Sigmoid colon (tissue), 6 donors: ENCODE measurements at regions not wholly inside any gene's neighbourhood (a gene's known extent, or its start where the extent isn't known, plus 50 kb on each side); places are given as distances from the start of the nearest gene placed in this dataset.

Experiments used
- DNase-seq: peaks from one replicate; pipeline ENCODE4 v3.0.0-alpha.2; 2019
- H3K27ac ChIP-seq, 4 donors: fragments of 200-600 bp; sonication (generic); one replicate each; pipeline ENCODE4 v1.5.1; 2016 to 2019; ENCODE audit warnings: mild to moderate bottlenecking in 1 of 4
- H3K27me3 ChIP-seq, 3 donors: fragments of 200-600 bp; sonication (generic); one replicate each; pipeline ENCODE4 v1.5.1; 2019; ENCODE audit warnings: mild to moderate bottlenecking in 1 of 3
- H3K36me3 ChIP-seq, 4 donors: fragments of 200-600 bp; sonication (generic); one replicate each; pipeline ENCODE4 v1.5.1; 2016 to 2019
- H3K4me1 ChIP-seq, 4 donors: fragments of 200-600 bp; sonication (generic); one replicate each; pipeline ENCODE4 v1.5.1; 2017 to 2019
- H3K4me3 ChIP-seq, 4 donors: fragments of 200-600 bp; sonication (generic); one replicate each; pipeline ENCODE4 v1.5.1; 2017 to 2019; ENCODE audit warnings: mild to moderate bottlenecking in 2 of 4, moderate library complexity in 1 of 4
- H3K9me3 ChIP-seq, 4 donors: fragments of 200-600 bp in 3 of 4; sonication (generic) in 3 of 4; one replicate each; pipeline versions ENCODE4 v1.5.1 to v1.6.1; 2013 to 2019
- CTCF ChIP-seq, 4 experiments: fragments of 450-650 bp in 3 of 4; fragments of 200-600 bp in 1 of 4; IDR thresholded peaks; one replicate each; pipeline ENCODE4 v1.5.1; 2016 to 2019; ENCODE audit warnings: antibody characterized with exemption in 4 of 4, mild to moderate bottlenecking in 3 of 4, moderate library complexity in 2 of 4
- EP300 ChIP-seq, 4 donors: sonication (generic); formaldehyde crosslinking; IDR thresholded peaks; one replicate each; pipeline ENCODE4 v1.6.1; 2017; ENCODE audit warnings: antibody characterized with exemption in 4 of 4
- POLR2A ChIP-seq, 2 donors: fragments of 450-650 bp; IDR thresholded peaks; one replicate each; pipeline ENCODE4 v1.6.1; 2016; ENCODE audit warnings: antibody characterized with exemption in 2 of 2, mild to moderate bottlenecking in 2 of 2, moderate library complexity in 2 of 2
- POLR2AphosphoS5 ChIP-seq, 4 donors: sonication (generic); formaldehyde crosslinking; IDR thresholded peaks; one replicate each; pipeline ENCODE4 v1.6.1; 2017; ENCODE audit warnings: antibody characterized with exemption in 4 of 4
- WGBS, 2 donors: extraction: QIAGEN DNeasy Blood & Tissue Kit; methylation state at CpG; one replicate each; pipeline ENCODE4 v1.1.7; 2013; 5-methylcytosine and 5-hydroxymethylcytosine counted together
- intact Hi-C: fragments of 100-400 bp; cut with DNase I; formaldehyde crosslinking; loops from one replicate; pipeline ENCODE4 v1.15.1; 2023
- donor health status: healthy with polysubstance abuse.
- donor health status: healthy.

GRCh38 chr12:41881891-41882805, 262.5 kb downstream of the GXYLT1 start:
- intact Hi-C loops: no loop called here
- no peaks in the 10 kb centered on the region for H3K27me3 ChIP-seq
- TF ChIP-seq POLR2AphosphoS5 (IDR thresholded peaks at IDR 0.05): no peak
- no peak for TF ChIP-seq POLR2A (IDR thresholded peaks at IDR 0.05)
- no peak for TF ChIP-seq EP300 (IDR thresholded peaks at IDR 0.05)
- H3K27ac ChIP-seq: no peak overlapping the region
- H3K36me3 ChIP-seq: no peaks in the 10 kb centered on the region
- no peaks in the 10 kb centered on the region for H3K4me1 ChIP-seq
- H3K9me3 ChIP-seq: no peaks in the 10 kb centered on the region
- no peak overlapping the region for H3K4me3 ChIP-seq
- DNase-seq: no peak
- WGBS, 2 donors: 84 to 86% methylated on average over 5 of the region's 5 CpGs

GRCh38 chr12:41869432-41869831, 275.2 kb downstream of the GXYLT1 start:
- H3K4me3 ChIP-seq: no peak overlapping the region
- TF ChIP-seq POLR2AphosphoS5 (IDR thresholded peaks at IDR 0.05) (no peak), CTCF (IDR thresholded peaks at IDR 0.05) (no peak), POLR2A (IDR thresholded peaks at IDR 0.05) (no peak), EP300 (IDR thresholded peaks at IDR 0.05) (no peak)
- no peak for DNase-seq
- no peaks in the 10 kb centered on the region for H3K4me1 ChIP-seq
- H3K27ac ChIP-seq: no peak overlapping the region
- H3K36me3 ChIP-seq: no peaks in the 10 kb centered on the region
- 20 to 65% methylated on average over 2 of the region's 2 CpGs for WGBS, 2 donors
- intact Hi-C loops: no loop called here
- H3K9me3 ChIP-seq: peaks cover 0 to 4% (median 2%) of the 10 kb centered on the region in 4 donors
- no peaks in the 10 kb centered on the region for H3K27me3 ChIP-seq

GRCh38 chr12:41866878-41867430, 277.7 kb downstream of the GXYLT1 start:
- Histone ChIP-seq H3K4me3 (no peak overlapping the region), H3K27ac (no peak overlapping the region), H3K9me3 (peaks cover 0 to 4% (median under 1%) of the 10 kb centered on the region in 4 donors), H3K4me1 (no peaks in the 10 kb centered on the region), H3K36me3 (no peaks in the 10 kb centered on the region), H3K27me3 (no peaks in the 10 kb centered on the region)
- no peak for DNase-seq
- intact Hi-C loops: no loop called here
- TF ChIP-seq POLR2A (IDR thresholded peaks at IDR 0.05): no peak
- TF ChIP-seq POLR2AphosphoS5 (IDR thresholded peaks at IDR 0.05): no peak
- no peak for TF ChIP-seq CTCF (IDR thresholded peaks at IDR 0.05)
- no peak for TF ChIP-seq EP300 (IDR thresholded peaks at IDR 0.05)
- WGBS, 2 donors: 67 to 80% methylated on average over 4 of the region's 4 CpGs

GRCh38 chr12:41856228-41856627, 288.4 kb downstream of the GXYLT1 start:
- Histone ChIP-seq H3K36me3 (no peaks in the 10 kb centered on the region), H3K4me3 (no peak overlapping the region), H3K4me1 (no peaks in the 10 kb centered on the region), H3K27me3 (no peaks in the 10 kb centered on the region), H3K9me3 (no peaks in the 10 kb centered on the region), H3K27ac (no peak overlapping the region)
- intact Hi-C loops: no loop called here
- WGBS, 2 donors: 44 to 73% methylated on average over 3 of the region's 3 CpGs
- DNase-seq: no peak
- TF ChIP-seq CTCF (IDR thresholded peaks at IDR 0.05) (no peak), POLR2AphosphoS5 (IDR thresholded peaks at IDR 0.05) (no peak), POLR2A (IDR thresholded peaks at IDR 0.05) (no peak), EP300 (IDR thresholded peaks at IDR 0.05) (no peak)

- intact Hi-C loops: no loop called here
- TF ChIP-seq POLR2A (IDR thresholded peaks at IDR 0.05) (no peak), POLR2AphosphoS5 (IDR thresholded peaks at IDR 0.05) (no peak), EP300 (IDR thresholded peaks at IDR 0.05) (no peak), CTCF (IDR thresholded peaks at IDR 0.05) (no peak)
- 70 to 83% methylated on average over 3 of the region's 3 CpGs for WGBS, 2 donors
- H3K36me3 ChIP-seq: no peaks in the 10 kb centered on the region
- H3K4me1 ChIP-seq: no peaks in the 10 kb centered on the region
- H3K27me3 ChIP-seq: no peaks in the 10 kb centered on the region
- H3K27ac ChIP-seq: no peak overlapping the region
- no peak overlapping the region for H3K4me3 ChIP-seq
- no peaks in the 10 kb centered on the region for H3K9me3 ChIP-seq
- no peak for DNase-seq
Measured at GRCh38 chr12:41850046-41850445, 294.6 kb downstream of the GXYLT1 start.
